GM23338 (cell line): ENCODE measurements at regions not wholly inside any gene's neighbourhood (a gene's known extent, or its start where the extent isn't known, plus 50 kb on each side); places are given as distances from the start of the nearest gene placed in this dataset.

Experiments
- ATAC-seq: fragments of 200-7000 bp; cut with Tn5 transposase; 3 replicates; pipeline ENCODE4 v1.9.1; 2020
- DNase-seq: peaks from one replicate; pipeline ENCODE4 v3.0.0-alpha.2; 2015; ENCODE audit warnings: low spot score
- H2AFZ ChIP-seq: fragments of 200-600 bp; sonication (generic); 2 replicates; pipeline ENCODE4 v1.8.0; 2016; ENCODE audit warnings: antibody characterized with exemption, mild to moderate bottlenecking, moderate library complexity
- H3F3A ChIP-seq: fragments of 200-600 bp; sonication (generic); replicated peaks from 2 replicates; pipeline ENCODE4 v1.8.0; 2017; ENCODE audit warnings: antibody characterized with exemption, mixed run types, low read depth
- H3K27ac ChIP-seq: fragments of 200-600 bp; sonication (generic); 2 replicates; pipeline ENCODE4 v1.6.1; 2016; ENCODE audit warnings: low read depth
- H3K27me3 ChIP-seq: fragments of 200-600 bp; sonication (generic); 2 replicates; pipeline ENCODE4 v1.8.0; 2016; ENCODE audit warnings: mild to moderate bottlenecking, mixed run types, moderate library complexity; ENCODE audit not compliant: insufficient read depth
- H3K36me3 ChIP-seq: fragments of 200-600 bp; sonication (generic); 2 replicates; pipeline ENCODE4 v1.8.0; 2016; ENCODE audit warnings: mild to moderate bottlenecking; ENCODE audit not compliant: insufficient read depth
- H3K4me1 ChIP-seq: fragments of 200-600 bp; sonication (generic); 2 replicates; pipeline ENCODE4 v1.8.0; 2016; ENCODE audit warnings: mild to moderate bottlenecking, moderate library complexity; ENCODE audit not compliant: insufficient read depth
- H3K4me2 ChIP-seq: fragments of 200-600 bp; sonication (generic); 2 replicates; pipeline ENCODE4 v1.7.1; 2017; ENCODE audit warnings: mixed run types
- H3K4me3 ChIP-seq: fragments of 200-600 bp; sonication (generic); 2 replicates; pipeline ENCODE4 v1.6.1; 2016; ENCODE audit warnings: mixed run types
- H3K79me2 ChIP-seq: fragments of 200-600 bp; sonication (generic); replicated peaks from 2 replicates; pipeline ENCODE4 v1.8.0; 2017; ENCODE audit warnings: mild to moderate bottlenecking; ENCODE audit not compliant: insufficient read depth
- H3K9me2 ChIP-seq: fragments of 200-600 bp; sonication (generic); 2 replicates; pipeline ENCODE4 v1.8.0; 2017; ENCODE audit not compliant: insufficient read depth
- H4K20me1 ChIP-seq: fragments of 200-600 bp; sonication (generic); replicated peaks from 2 replicates; pipeline ENCODE4 v1.8.0; 2017; ENCODE audit warnings: mild to moderate bottlenecking; ENCODE audit not compliant: insufficient read depth
- H3K27ac Mint-ChIP-seq: 2 replicates; pipeline ENCODE4 v1.8.0; 2020; ENCODE audit warnings: inconsistent platforms, mild to moderate bottlenecking, moderate library complexity, mixed read lengths
- H3K27me3 Mint-ChIP-seq: 3 replicates; pipeline ENCODE4 v1.8.0; 2022; ENCODE audit warnings: low read depth, mild to moderate bottlenecking, moderate library complexity, mixed read lengths, inconsistent platforms; ENCODE audit not compliant: insufficient read depth, poor library complexity
- H3K36me3 Mint-ChIP-seq: 3 replicates; pipeline ENCODE4 v1.8.0; 2021; ENCODE audit warnings: low read depth, mild to moderate bottlenecking, inconsistent platforms, moderate library complexity, mixed read lengths
- H3K4me1 Mint-ChIP-seq: 3 replicates; pipeline ENCODE4 v1.8.0; 2020; ENCODE audit warnings: mild to moderate bottlenecking, inconsistent platforms, mixed read lengths
- H3K4me3 Mint-ChIP-seq: 3 replicates; pipeline ENCODE4 v1.8.0; 2021; ENCODE audit warnings: moderate library complexity, mild to moderate bottlenecking, inconsistent platforms, mixed read lengths
- H3K9me3 Mint-ChIP-seq: 3 replicates; pipeline ENCODE4 v1.8.0; 2020; ENCODE audit warnings: moderate library complexity, mild to moderate bottlenecking, inconsistent platforms, mixed read lengths
- CREB1 ChIP-seq: fragments of 250-450 bp; sonication (Bioruptor Pico); IDR thresholded peaks from 2 replicates; pipeline ENCODE4 v1.5.0; 2020; ENCODE audit warnings: low read depth, mild to moderate bottlenecking, moderate library complexity
- EZH2phosphoT487 ChIP-seq: fragments of 200-600 bp; sonication (generic); IDR thresholded peaks from one replicate; pipeline ENCODE4 v1.8.1; 2018; ENCODE audit warnings: antibody characterized with exemption; ENCODE audit not compliant: unreplicated experiment
- NANOG ChIP-seq: IDR thresholded peaks from 2 replicates; pipeline ENCODE4 v1.6.1; 2016; ENCODE audit warnings: antibody characterized with exemption, borderline replicate concordance
- POLR2AphosphoS5 ChIP-seq: IDR thresholded peaks from 2 replicates; pipeline ENCODE4 v1.6.1; 2016; ENCODE audit warnings: antibody characterized with exemption, low read depth
- STAT1 ChIP-seq: IDR thresholded peaks from one replicate; pipeline ENCODE4 v1.6.1; 2016; ENCODE audit warnings: antibody characterized with exemption; ENCODE audit not compliant: unreplicated experiment
- ZNF331 ChIP-seq: fragments of 250-450 bp; sonication (Bioruptor Pico); IDR thresholded peaks from 2 replicates; pipeline ENCODE4 v1.5.0; 2020; ENCODE audit warnings: low read depth, mild to moderate bottlenecking, moderate library complexity
- TF ChIP-seq, protein P1 (sequence below): IDR thresholded peaks from 2 replicates; pipeline ENCODE4 v1.6.1; 2016; ENCODE audit warnings: antibody characterized with exemption
- TF ChIP-seq, protein P2 (sequence below): IDR thresholded peaks from one replicate; pipeline ENCODE4 v1.6.1; 2018; ENCODE audit warnings: antibody characterized with exemption; ENCODE audit not compliant: unreplicated experiment
- TF ChIP-seq, protein P3 (sequence below): fragments of 250-450 bp; sonication (Bioruptor Pico); IDR thresholded peaks from 2 replicates; pipeline ENCODE4 v1.5.0; 2020; ENCODE audit warnings: mild to moderate bottlenecking, moderate library complexity

DNA sequence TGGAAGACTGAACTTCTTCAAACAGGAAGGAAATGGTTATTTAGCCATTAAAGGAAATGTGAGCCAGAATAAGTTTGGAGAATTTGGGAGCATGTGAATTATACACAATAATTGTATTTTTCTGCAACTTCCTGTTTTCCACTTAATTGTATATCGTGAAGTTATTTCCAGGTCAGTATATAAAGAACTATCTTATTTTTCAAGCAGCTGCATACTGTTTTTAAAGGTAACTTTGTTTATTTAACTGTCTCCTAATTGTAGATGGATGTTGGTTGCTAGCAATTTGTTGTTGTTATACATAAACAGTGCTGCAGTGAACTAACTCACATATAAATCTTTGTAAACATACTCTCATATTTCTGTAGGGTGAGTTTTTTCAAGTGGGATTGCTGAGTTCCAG lies 180.3 kb downstream of the HLX start:
- H3K4me3 Mint-ChIP-seq = no peak overlapping the region
- Histone ChIP-seq H3K4me2 (no peak overlapping the region), H2AFZ (no peak overlapping the region), H3K27me3 (no peaks in the 10 kb centered on the region), H3K9me2 (no peaks in the 10 kb centered on the region), H3K4me3 (no peak overlapping the region), H4K20me1 (no peaks in the 10 kb centered on the region), H3K4me1 (no peaks in the 10 kb centered on the region), H3K27ac (no peak overlapping the region), H3K79me2 (no peaks in the 10 kb centered on the region), H3K36me3 (no peaks in the 10 kb centered on the region), H3F3A (no peaks in the 10 kb centered on the region)
- no peak overlapping the region for H3K27ac Mint-ChIP-seq
- ATAC-seq (no peak), DNase-seq (no peak)
- TF ChIP-seq ZNF331 (CRISPR knock-in tag) = no peak
- TF ChIP-seq STAT1 = no peak
- TF ChIP-seq, protein P1, sequence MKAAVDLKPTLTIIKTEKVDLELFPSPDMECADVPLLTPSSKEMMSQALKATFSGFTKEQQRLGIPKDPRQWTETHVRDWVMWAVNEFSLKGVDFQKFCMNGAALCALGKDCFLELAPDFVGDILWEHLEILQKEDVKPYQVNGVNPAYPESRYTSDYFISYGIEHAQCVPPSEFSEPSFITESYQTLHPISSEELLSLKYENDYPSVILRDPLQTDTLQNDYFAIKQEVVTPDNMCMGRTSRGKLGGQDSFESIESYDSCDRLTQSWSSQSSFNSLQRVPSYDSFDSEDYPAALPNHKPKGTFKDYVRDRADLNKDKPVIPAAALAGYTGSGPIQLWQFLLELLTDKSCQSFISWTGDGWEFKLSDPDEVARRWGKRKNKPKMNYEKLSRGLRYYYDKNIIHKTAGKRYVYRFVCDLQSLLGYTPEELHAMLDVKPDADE = no peak
- TF ChIP-seq, protein P2, sequence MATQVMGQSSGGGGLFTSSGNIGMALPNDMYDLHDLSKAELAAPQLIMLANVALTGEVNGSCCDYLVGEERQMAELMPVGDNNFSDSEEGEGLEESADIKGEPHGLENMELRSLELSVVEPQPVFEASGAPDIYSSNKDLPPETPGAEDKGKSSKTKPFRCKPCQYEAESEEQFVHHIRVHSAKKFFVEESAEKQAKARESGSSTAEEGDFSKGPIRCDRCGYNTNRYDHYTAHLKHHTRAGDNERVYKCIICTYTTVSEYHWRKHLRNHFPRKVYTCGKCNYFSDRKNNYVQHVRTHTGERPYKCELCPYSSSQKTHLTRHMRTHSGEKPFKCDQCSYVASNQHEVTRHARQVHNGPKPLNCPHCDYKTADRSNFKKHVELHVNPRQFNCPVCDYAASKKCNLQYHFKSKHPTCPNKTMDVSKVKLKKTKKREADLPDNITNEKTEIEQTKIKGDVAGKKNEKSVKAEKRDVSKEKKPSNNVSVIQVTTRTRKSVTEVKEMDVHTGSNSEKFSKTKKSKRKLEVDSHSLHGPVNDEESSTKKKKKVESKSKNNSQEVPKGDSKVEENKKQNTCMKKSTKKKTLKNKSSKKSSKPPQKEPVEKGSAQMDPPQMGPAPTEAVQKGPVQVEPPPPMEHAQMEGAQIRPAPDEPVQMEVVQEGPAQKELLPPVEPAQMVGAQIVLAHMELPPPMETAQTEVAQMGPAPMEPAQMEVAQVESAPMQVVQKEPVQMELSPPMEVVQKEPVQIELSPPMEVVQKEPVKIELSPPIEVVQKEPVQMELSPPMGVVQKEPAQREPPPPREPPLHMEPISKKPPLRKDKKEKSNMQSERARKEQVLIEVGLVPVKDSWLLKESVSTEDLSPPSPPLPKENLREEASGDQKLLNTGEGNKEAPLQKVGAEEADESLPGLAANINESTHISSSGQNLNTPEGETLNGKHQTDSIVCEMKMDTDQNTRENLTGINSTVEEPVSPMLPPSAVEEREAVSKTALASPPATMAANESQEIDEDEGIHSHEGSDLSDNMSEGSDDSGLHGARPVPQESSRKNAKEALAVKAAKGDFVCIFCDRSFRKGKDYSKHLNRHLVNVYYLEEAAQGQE = no peak
- TF ChIP-seq, protein P3, sequence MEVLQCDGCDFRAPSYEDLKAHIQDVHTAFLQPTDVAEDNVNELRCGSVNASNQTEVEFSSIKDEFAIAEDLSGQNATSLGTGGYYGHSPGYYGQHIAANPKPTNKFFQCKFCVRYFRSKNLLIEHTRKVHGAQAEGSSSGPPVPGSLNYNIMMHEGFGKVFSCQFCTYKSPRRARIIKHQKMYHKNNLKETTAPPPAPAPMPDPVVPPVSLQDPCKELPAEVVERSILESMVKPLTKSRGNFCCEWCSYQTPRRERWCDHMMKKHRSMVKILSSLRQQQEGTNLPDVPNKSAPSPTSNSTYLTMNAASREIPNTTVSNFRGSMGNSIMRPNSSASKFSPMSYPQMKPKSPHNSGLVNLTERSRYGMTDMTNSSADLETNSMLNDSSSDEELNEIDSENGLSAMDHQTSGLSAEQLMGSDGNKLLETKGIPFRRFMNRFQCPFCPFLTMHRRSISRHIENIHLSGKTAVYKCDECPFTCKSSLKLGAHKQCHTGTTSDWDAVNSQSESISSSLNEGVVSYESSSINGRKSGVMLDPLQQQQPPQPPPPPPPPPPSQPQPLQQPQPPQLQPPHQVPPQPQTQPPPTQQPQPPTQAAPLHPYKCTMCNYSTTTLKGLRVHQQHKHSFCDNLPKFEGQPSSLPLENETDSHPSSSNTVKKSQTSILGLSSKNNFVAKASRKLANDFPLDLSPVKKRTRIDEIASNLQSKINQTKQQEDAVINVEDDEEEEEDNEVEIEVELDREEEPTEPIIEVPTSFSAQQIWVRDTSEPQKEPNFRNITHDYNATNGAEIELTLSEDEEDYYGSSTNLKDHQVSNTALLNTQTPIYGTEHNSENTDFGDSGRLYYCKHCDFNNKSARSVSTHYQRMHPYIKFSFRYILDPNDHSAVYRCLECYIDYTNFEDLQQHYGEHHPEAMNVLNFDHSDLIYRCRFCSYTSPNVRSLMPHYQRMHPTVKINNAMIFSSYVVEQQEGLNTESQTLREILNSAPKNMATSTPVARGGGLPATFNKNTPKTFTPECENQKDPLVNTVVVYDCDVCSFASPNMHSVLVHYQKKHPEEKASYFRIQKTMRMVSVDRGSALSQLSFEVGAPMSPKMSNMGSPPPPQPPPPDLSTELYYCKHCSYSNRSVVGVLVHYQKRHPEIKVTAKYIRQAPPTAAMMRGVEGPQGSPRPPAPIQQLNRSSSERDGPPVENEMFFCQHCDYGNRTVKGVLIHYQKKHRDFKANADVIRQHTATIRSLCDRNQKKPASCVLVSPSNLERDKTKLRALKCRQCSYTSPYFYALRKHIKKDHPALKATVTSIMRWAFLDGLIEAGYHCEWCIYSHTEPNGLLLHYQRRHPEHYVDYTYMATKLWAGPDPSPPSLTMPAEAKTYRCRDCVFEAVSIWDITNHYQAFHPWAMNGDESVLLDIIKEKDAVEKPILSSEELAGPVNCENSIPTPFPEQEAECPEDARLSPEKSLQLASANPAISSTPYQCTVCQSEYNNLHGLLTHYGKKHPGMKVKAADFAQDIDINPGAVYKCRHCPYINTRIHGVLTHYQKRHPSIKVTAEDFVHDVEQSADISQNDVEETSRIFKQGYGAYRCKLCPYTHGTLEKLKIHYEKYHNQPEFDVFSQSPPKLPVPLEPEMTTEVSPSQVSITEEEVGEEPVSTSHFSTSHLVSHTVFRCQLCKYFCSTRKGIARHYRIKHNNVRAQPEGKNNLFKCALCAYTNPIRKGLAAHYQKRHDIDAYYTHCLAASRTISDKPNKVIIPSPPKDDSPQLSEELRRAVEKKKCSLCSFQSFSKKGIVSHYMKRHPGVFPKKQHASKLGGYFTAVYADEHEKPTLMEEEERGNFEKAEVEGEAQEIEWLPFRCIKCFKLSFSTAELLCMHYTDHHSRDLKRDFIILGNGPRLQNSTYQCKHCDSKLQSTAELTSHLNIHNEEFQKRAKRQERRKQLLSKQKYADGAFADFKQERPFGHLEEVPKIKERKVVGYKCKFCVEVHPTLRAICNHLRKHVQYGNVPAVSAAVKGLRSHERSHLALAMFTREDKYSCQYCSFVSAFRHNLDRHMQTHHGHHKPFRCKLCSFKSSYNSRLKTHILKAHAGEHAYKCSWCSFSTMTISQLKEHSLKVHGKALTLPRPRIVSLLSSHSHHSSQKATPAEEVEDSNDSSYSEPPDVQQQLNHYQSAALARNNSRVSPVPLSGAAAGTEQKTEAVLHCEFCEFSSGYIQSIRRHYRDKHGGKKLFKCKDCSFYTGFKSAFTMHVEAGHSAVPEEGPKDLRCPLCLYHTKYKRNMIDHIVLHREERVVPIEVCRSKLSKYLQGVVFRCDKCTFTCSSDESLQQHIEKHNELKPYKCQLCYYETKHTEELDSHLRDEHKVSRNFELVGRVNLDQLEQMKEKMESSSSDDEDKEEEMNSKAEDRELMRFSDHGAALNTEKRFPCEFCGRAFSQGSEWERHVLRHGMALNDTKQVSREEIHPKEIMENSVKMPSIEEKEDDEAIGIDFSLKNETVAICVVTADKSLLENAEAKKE (CRISPR knock-in tag) = no peak
- no peak for TF ChIP-seq CREB1 (CRISPR knock-in tag)
- TF ChIP-seq EZH2phosphoT487 = no peak
- TF ChIP-seq POLR2AphosphoS5 = no peak
- no peak for TF ChIP-seq NANOG
- no peaks in the 10 kb centered on the region for H3K4me1 Mint-ChIP-seq
- H3K27me3 Mint-ChIP-seq = peaks cover 3% of the 10 kb centered on the region
- H3K36me3 Mint-ChIP-seq = no peaks in the 10 kb centered on the region
- no peaks in the 10 kb centered on the region for H3K9me3 Mint-ChIP-seq
